OCI-LY3 (cell line): ENCODE measurements at regions not wholly inside any gene's neighbourhood (a gene's known extent, or its start where the extent isn't known, plus 50 kb on each side); places are given as distances from the start of the nearest gene placed in this dataset.

ENCODE experiments used
- CTCF ChIP-seq: fragments of 200-600, 300-600 bp; sonication (generic); IDR thresholded peaks from 2 replicates; pipeline ENCODE4 v1.5.1; 2014; ENCODE audit warnings: antibody characterized with exemption, low read length, low read depth
- EZH2phosphoT487 ChIP-seq: fragments of 200-600 bp; shearing (Covaris generic); IDR thresholded peaks from 2 replicates; pipeline ENCODE4 v1.6.1; 2018; ENCODE audit warnings: antibody characterized with exemption, mixed run types, low read depth

DNA sequence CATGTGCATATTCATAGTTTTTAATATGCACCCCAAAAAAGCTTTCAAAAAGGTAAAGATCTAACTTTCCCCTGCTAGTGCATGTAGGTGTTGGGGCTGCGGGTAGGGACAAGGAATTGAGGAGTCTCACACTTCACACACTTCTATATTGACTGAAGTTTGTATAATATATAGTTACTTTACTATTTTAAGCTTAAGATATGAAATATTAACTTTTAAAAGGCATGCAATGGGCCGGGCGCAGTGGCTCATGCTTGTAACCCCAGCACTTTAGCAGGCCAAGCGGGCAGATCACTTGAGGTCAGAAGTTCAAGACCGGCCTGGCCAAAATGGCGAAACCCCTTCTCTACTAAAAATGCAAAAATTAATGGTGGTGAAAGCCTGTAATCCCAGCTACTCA is 109.1 kb upstream of the SH3BP4 start:
- TF ChIP-seq CTCF (no peak), EZH2phosphoT487 (no peak)
